HG02943 (cell line): ENCODE measurements at regions not wholly inside any gene's neighbourhood (a gene's known extent, or its start where the extent isn't known, plus 50 kb on each side); places are given as distances from the start of the nearest gene placed in this dataset.

Source experiments
- ATAC-seq: cut with Tn5 transposase; IDR thresholded peaks from one replicate; pipeline ENCODE4 v1.9.1; 2021; ENCODE audit warnings: mild to moderate bottlenecking, low read depth, moderate library complexity; ENCODE audit not compliant: unreplicated experiment

GRCh38 chr12:91574391-91574790, 391.8 kb upstream of the DCN start:
- no peak for ATAC-seq

GRCh38 chr12:91572869-91573268, 390.3 kb upstream of the DCN start:
- ATAC-seq, result no peak

- ATAC-seq, result no peak
Observed at GRCh38 chr12:91567100-91567485, 384.5 kb upstream of the DCN start.

- no peak for ATAC-seq
Observed at GRCh38 chr12:91566328-91567099, 383.9 kb upstream of the DCN start.

GRCh38 chr12:91565846-91566245, 383.2 kb upstream of the DCN start:
- no peak for ATAC-seq

GRCh38 chr12:91565246-91565645, 382.6 kb upstream of the DCN start:
- ATAC-seq, result no peak

- no peak for ATAC-seq
Observed at GRCh38 chr12:91563011-91563765, 380.6 kb upstream of the DCN start.

- no peak for ATAC-seq
Observed at GRCh38 chr12:91562476-91562875, 379.9 kb upstream of the DCN start.

GRCh38 chr12:91561958-91562325, 379.3 kb upstream of the DCN start:
- no peak for ATAC-seq

GRCh38 chr12:91561301-91561957, 378.8 kb upstream of the DCN start:
- ATAC-seq, result no peak

GRCh38 chr12:91556909-91557308, 374.3 kb upstream of the DCN start:
- no peak for ATAC-seq

- ATAC-seq, result no peak
Observed at GRCh38 chr12:91555436-91556415, 373.1 kb upstream of the DCN start.

- ATAC-seq, result no peak
Observed at GRCh38 chr12:91551927-91552326, 369.3 kb upstream of the DCN start.

- ATAC-seq, result no peak
Observed at GRCh38 chr12:91551242-91551641, 368.6 kb upstream of the DCN start.

- ATAC-seq, result no peak
Observed at GRCh38 chr12:91542666-91543065, 360.0 kb upstream of the DCN start.

GRCh38 chr12:91542067-91542466, 359.4 kb upstream of the DCN start:
- ATAC-seq, result no peak

GRCh38 chr12:91538418-91538817, 355.8 kb upstream of the DCN start:
- ATAC-seq, result no peak

- ATAC-seq, result no peak
Observed at GRCh38 chr12:91533366-91533765, 350.7 kb upstream of the DCN start.

- ATAC-seq, result no peak
Observed at GRCh38 chr12:91529829-91530228, 347.2 kb upstream of the DCN start.

GRCh38 chr12:91523831-91524230, 341.2 kb upstream of the DCN start:
- no peak for ATAC-seq

- no peak for ATAC-seq
Observed at GRCh38 chr12:91516695-91517047, 334.1 kb upstream of the DCN start.
